Stomach (tissue), 4 donors: ENCODE measurements at regions not wholly inside any gene's neighbourhood (a gene's known extent, or its start where the extent isn't known, plus 50 kb on each side); places are given as distances from the start of the nearest gene placed in this dataset.

Source experiments
- EP300 ChIP-seq: sonication (generic); formaldehyde crosslinking; IDR thresholded peaks from one replicate; pipeline ENCODE4 v1.6.1; 2017; ENCODE audit warnings: antibody characterized with exemption
- POLR2A ChIP-seq, 4 donors: fragments of 450-650 bp; IDR thresholded peaks; one replicate each; pipeline ENCODE4 v1.6.1; 2016; ENCODE audit warnings: antibody characterized with exemption in 4 of 4, control low read depth in 2 of 4, mild to moderate bottlenecking in 1 of 4, moderate library complexity in 1 of 4
- POLR2AphosphoS5 ChIP-seq, 3 donors: sonication (generic); formaldehyde crosslinking; IDR thresholded peaks; one replicate each; pipeline ENCODE4 v1.6.1; 2016; ENCODE audit warnings: antibody characterized with exemption in 3 of 3
- TF ChIP-seq, protein P1 (sequence below), 7 experiments: fragments of 450-650 bp in 4 of 7; fragments of 200-600 bp in 3 of 7; sonication (generic) in 3 of 7; IDR thresholded peaks; one replicate each; pipeline ENCODE4 v1.5.1; 2016 to 2019; ENCODE audit warnings: antibody characterized with exemption in 7 of 7, control low read depth in 2 of 7, mild to moderate bottlenecking in 1 of 7

DNA sequence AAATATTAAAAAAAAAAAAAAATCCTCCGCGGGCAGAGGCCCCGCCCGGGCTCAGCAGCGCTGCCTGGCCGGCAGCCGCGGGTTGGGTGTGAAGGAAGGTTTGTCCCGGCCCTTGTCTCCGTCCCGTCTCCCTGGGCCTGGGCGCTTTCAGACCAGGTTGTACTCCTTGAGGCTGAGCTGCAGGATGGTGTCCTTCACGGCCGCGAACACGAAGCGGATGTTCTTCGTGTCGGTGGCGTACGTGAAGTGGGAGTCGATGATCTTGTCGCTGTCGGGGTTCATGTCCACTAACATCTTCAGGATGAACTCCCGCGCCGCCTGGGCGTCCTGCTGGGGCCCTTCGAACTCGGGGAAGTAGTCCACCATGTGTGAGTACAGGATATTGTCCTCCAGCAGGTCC lies 123.7 kb upstream of the KCTD7 start:
- TF ChIP-seq, protein P1, sequence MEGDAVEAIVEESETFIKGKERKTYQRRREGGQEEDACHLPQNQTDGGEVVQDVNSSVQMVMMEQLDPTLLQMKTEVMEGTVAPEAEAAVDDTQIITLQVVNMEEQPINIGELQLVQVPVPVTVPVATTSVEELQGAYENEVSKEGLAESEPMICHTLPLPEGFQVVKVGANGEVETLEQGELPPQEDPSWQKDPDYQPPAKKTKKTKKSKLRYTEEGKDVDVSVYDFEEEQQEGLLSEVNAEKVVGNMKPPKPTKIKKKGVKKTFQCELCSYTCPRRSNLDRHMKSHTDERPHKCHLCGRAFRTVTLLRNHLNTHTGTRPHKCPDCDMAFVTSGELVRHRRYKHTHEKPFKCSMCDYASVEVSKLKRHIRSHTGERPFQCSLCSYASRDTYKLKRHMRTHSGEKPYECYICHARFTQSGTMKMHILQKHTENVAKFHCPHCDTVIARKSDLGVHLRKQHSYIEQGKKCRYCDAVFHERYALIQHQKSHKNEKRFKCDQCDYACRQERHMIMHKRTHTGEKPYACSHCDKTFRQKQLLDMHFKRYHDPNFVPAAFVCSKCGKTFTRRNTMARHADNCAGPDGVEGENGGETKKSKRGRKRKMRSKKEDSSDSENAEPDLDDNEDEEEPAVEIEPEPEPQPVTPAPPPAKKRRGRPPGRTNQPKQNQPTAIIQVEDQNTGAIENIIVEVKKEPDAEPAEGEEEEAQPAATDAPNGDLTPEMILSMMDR (IDR thresholded peaks at IDR 0.05), result no peak
- TF ChIP-seq POLR2AphosphoS5 (IDR thresholded peaks at IDR 0.05) (no peak), EP300 (no peak), POLR2A (IDR thresholded peaks at IDR 0.05) (no peak)
